Fibroblast of skin of left quadriceps (primary cell): ENCODE measurements at regions not wholly inside any gene's neighbourhood (a gene's known extent, or its start where the extent isn't known, plus 50 kb on each side); places are given as distances from the start of the nearest gene placed in this dataset.
"Not testable (repeated sequence)": the region's sequence is repeated elsewhere in the genome, so short reads cannot be mapped to it uniquely, and the experiment has no call there.

Experiments used
- DNase-seq, 2 experiments: peaks; one replicate each; pipeline ENCODE4 v3.0.0-alpha.2; 2013; ENCODE audit warnings: low read depth in 2 of 2

- DNase-seq: no peak
Observed at GRCh38 chr20:11502671-11503070, 415.0 kb upstream of the BTBD3 start.

GRCh38 chr20:11509776-11510175 is 407.9 kb upstream of the BTBD3 start:
- no peak for DNase-seq

GRCh38 chr20:11511821-11512220 is 405.9 kb upstream of the BTBD3 start:
- no peak for DNase-seq

- DNase-seq: not testable (repeated sequence)
Observed at GRCh38 chr20:11513241-11513745, 404.4 kb upstream of the BTBD3 start.

- no peak for DNase-seq
Observed at GRCh38 chr20:11516448-11516847, 401.2 kb upstream of the BTBD3 start.

- DNase-seq: no peak
Observed at GRCh38 chr20:11520596-11520995, 397.1 kb upstream of the BTBD3 start.

- DNase-seq: no peak
Observed at GRCh38 chr20:11521476-11522365, 396.0 kb upstream of the BTBD3 start.

GRCh38 chr20:11522366-11522741 is 395.3 kb upstream of the BTBD3 start:
- DNase-seq: no peak

GRCh38 chr20:11529047-11529446 is 388.6 kb upstream of the BTBD3 start:
- no peak for DNase-seq

- DNase-seq: no peak
Observed at GRCh38 chr20:11537032-11537431, 380.7 kb upstream of the BTBD3 start.

- no peak for DNase-seq
Observed at GRCh38 chr20:11539450-11539849, 378.2 kb upstream of the BTBD3 start.

GRCh38 chr20:11540558-11540957 is 377.1 kb upstream of the BTBD3 start:
- DNase-seq: no peak

- no peak for DNase-seq
Observed at GRCh38 chr20:11542645-11543044, 375.0 kb upstream of the BTBD3 start.

GRCh38 chr20:11544029-11544678 is 373.5 kb upstream of the BTBD3 start:
- DNase-seq: peak; percentile 53 to 56

GRCh38 chr20:11546939-11547338 is 370.8 kb upstream of the BTBD3 start:
- DNase-seq: no peak

GRCh38 chr20:11549172-11550103 is 368.3 kb upstream of the BTBD3 start:
- DNase-seq: no peak

GRCh38 chr20:11550657-11551338 is 366.9 kb upstream of the BTBD3 start:
- DNase-seq: no peak

- no peak for DNase-seq
Observed at GRCh38 chr20:11551479-11551878, 366.2 kb upstream of the BTBD3 start.

- peak in 1 of 2 experiments; percentile 3 for DNase-seq
Observed at GRCh38 chr20:11553603-11554002, 364.1 kb upstream of the BTBD3 start.

GRCh38 chr20:11555510-11555909 is 362.2 kb upstream of the BTBD3 start:
- DNase-seq: no peak

GRCh38 chr20:11556410-11556809 is 361.3 kb upstream of the BTBD3 start:
- DNase-seq: no peak
